Ishikawa (cell line): ENCODE measurements at regions not wholly inside any gene's neighbourhood (a gene's known extent, or its start where the extent isn't known, plus 50 kb on each side); places are given as distances from the start of the nearest gene placed in this dataset.

Experiments used
- CEBPB ChIP-seq: IDR thresholded peaks from 2 replicates; pipeline ENCODE4 v1.6.1; 2012
- CREB1 ChIP-seq: IDR thresholded peaks from 2 replicates; pipeline ENCODE4 v1.6.1; 2012; ENCODE audit warnings: low read depth
- EGR1 ChIP-seq: IDR thresholded peaks from 2 replicates; pipeline ENCODE4 v1.6.1; 2012
- EP300 ChIP-seq: IDR thresholded peaks from 2 replicates; pipeline ENCODE4 v1.6.1; 2012; ENCODE audit warnings: borderline replicate concordance
- FOXM1 ChIP-seq: IDR thresholded peaks from 2 replicates; pipeline ENCODE4 v1.6.1; 2012; ENCODE audit warnings: low read depth, borderline replicate concordance
- MAX ChIP-seq: IDR thresholded peaks from 2 replicates; pipeline ENCODE4 v1.6.1; 2012
- RAD21 ChIP-seq: IDR thresholded peaks from 2 replicates; pipeline ENCODE4 v1.6.1; 2012; ENCODE audit warnings: low read depth
- REST ChIP-seq: IDR thresholded peaks from 2 replicates; pipeline ENCODE4 v1.6.1; 2012; ENCODE audit warnings: low read depth, mild to moderate bottlenecking
- TAF1 ChIP-seq: IDR thresholded peaks from 2 replicates; pipeline ENCODE4 v1.6.1; 2012; ENCODE audit warnings: low read depth, mild to moderate bottlenecking
- TCF12 ChIP-seq: IDR thresholded peaks from 2 replicates; pipeline ENCODE4 v1.6.1; 2012; ENCODE audit warnings: low read depth
- TEAD4 ChIP-seq: IDR thresholded peaks from 2 replicates; pipeline ENCODE4 v1.6.1; 2012
- YY1 ChIP-seq: IDR thresholded peaks from 2 replicates; pipeline ENCODE4 v1.6.1; 2012; ENCODE audit warnings: low read depth
- ZBTB7A ChIP-seq: IDR thresholded peaks from 2 replicates; pipeline ENCODE4 v1.6.1; 2012; ENCODE audit warnings: low read depth
- TF ChIP-seq, protein P1 (sequence below): IDR thresholded peaks from 2 replicates; pipeline ENCODE4 v1.6.1; 2012

- no peak for TF ChIP-seq EP300
- no peak for TF ChIP-seq EGR1
- TF ChIP-seq, protein P1, sequence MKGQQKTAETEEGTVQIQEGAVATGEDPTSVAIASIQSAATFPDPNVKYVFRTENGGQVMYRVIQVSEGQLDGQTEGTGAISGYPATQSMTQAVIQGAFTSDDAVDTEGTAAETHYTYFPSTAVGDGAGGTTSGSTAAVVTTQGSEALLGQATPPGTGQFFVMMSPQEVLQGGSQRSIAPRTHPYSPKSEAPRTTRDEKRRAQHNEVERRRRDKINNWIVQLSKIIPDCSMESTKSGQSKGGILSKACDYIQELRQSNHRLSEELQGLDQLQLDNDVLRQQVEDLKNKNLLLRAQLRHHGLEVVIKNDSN, result no peak
- TF ChIP-seq CREB1, result no peak
- TF ChIP-seq YY1, result no peak
- no peak for TF ChIP-seq ZBTB7A
- TF ChIP-seq REST, result no peak
- no peak for TF ChIP-seq MAX
- no peak for TF ChIP-seq RAD21
- no peak for TF ChIP-seq TAF1
- no peak for TF ChIP-seq TCF12
- no peak for TF ChIP-seq FOXM1
- TF ChIP-seq CEBPB, result no peak
- no peak for TF ChIP-seq TEAD4
Measured at GRCh38 chrX:87397103-87397886, 120.3 kb upstream of the KLHL4 start.
